Liver (tissue), 8 donors: ENCODE measurements at regions not wholly inside any gene's neighbourhood (a gene's known extent, or its start where the extent isn't known, plus 50 kb on each side); places are given as distances from the start of the nearest gene placed in this dataset.

Experiments
- DNase-seq: peaks from one replicate; pipeline ENCODE4 v3.0.0-alpha.2; 2017; ENCODE audit warnings: low spot score
- H3K27ac ChIP-seq, 2 donors: one replicate each; pipeline ENCODE4 v1.7.0; 2013; ENCODE audit warnings: inconsistent platforms in 2 of 2, low read length in 2 of 2, control low read depth in 1 of 2, low read depth in 1 of 2, mild to moderate bottlenecking in 1 of 2
- H3K27me3 ChIP-seq, 4 donors: one replicate each; pipeline versions ENCODE4 v1.6.1 to v1.7.0; 2013; ENCODE audit warnings: low read length in 3 of 4, inconsistent platforms in 1 of 4, mild to moderate bottlenecking in 1 of 4, moderate library complexity in 1 of 4; ENCODE audit not compliant: control insufficient read depth in 4 of 4, insufficient read depth in 4 of 4
- H3K36me3 ChIP-seq, 4 donors: one replicate each; pipeline versions ENCODE4 v1.6.1 to v1.7.0; 2013; ENCODE audit warnings: low read length in 3 of 4, mild to moderate bottlenecking in 3 of 4, low read depth in 1 of 4, moderate library complexity in 1 of 4; ENCODE audit not compliant: control insufficient read depth in 4 of 4, insufficient read depth in 3 of 4
- H3K4me1 ChIP-seq, 4 donors: one replicate each; pipeline versions ENCODE4 v1.6.1 to v1.7.0; 2013; ENCODE audit warnings: low read length in 3 of 4, mild to moderate bottlenecking in 3 of 4, moderate library complexity in 1 of 4; ENCODE audit not compliant: control insufficient read depth in 4 of 4, insufficient read depth in 4 of 4
- H3K4me3 ChIP-seq, 3 donors: one replicate each; pipeline versions ENCODE4 v1.6.1 to v1.7.0; 2013; ENCODE audit warnings: low read length in 3 of 3, control low read depth in 1 of 3, low read depth in 1 of 3, mild to moderate bottlenecking in 1 of 3
- H3K9ac ChIP-seq, 2 donors: one replicate each; pipeline ENCODE4 v1.7.0; 2013; ENCODE audit warnings: low read length in 2 of 2, mild to moderate bottlenecking in 2 of 2, moderate library complexity in 2 of 2, control low read depth in 1 of 2, low read depth in 1 of 2
- H3K9me3 ChIP-seq, 4 donors: one replicate each; pipeline versions ENCODE4 v1.6.1 to v1.7.0; 2013; ENCODE audit warnings: low read length in 3 of 4; ENCODE audit not compliant: control insufficient read depth in 4 of 4
- ATF3 ChIP-seq: IDR thresholded peaks from 2 replicates; pipeline ENCODE4 v1.6.1; 2016; ENCODE audit warnings: antibody characterized with exemption
- CTCF ChIP-seq: fragments of 150-350 bp; IDR thresholded peaks from 2 replicates; pipeline ENCODE4 v1.5.1; 2017; ENCODE audit warnings: improper control_type of control experiment, low read depth, low read length; ENCODE audit not compliant: missing input control
- EGR1 ChIP-seq, 2 donors: IDR thresholded peaks; 2 replicates each; pipeline ENCODE4 v1.6.1; 2016 to 2018; ENCODE audit warnings: antibody characterized with exemption in 2 of 2, low read depth in 2 of 2
- FOXA1 ChIP-seq: IDR thresholded peaks from 2 replicates; pipeline ENCODE4 v1.6.1; 2016; ENCODE audit warnings: antibody characterized with exemption
- FOXA2 ChIP-seq: IDR thresholded peaks from 2 replicates; pipeline ENCODE4 v1.6.1; 2016; ENCODE audit warnings: antibody characterized with exemption
- GABPA ChIP-seq, 2 donors: IDR thresholded peaks in 1 of 2; conservative IDR thresholded peaks in 1 of 2; 2 replicates each; pipeline ENCODE4 v1.6.1; 2016; ENCODE audit warnings: antibody characterized with exemption in 2 of 2, mild to moderate bottlenecking in 1 of 2, moderate library complexity in 1 of 2
- HNF4A ChIP-seq, 2 donors: conservative IDR thresholded peaks; 2 replicates each; pipeline ENCODE4 v1.6.1; 2016; ENCODE audit warnings: antibody characterized with exemption in 2 of 2, mild to moderate bottlenecking in 2 of 2
- JUND ChIP-seq, 2 donors: IDR thresholded peaks; 2 replicates each; pipeline ENCODE4 v1.6.1; 2016; ENCODE audit warnings: antibody characterized with exemption in 2 of 2
- RAD21 ChIP-seq, 2 donors: IDR thresholded peaks; 2 replicates each; pipeline ENCODE4 v1.6.1; 2016; ENCODE audit warnings: antibody characterized with exemption in 2 of 2, mild to moderate bottlenecking in 2 of 2
- REST ChIP-seq: IDR thresholded peaks from 2 replicates; pipeline ENCODE4 v1.6.1; 2016; ENCODE audit warnings: antibody characterized with exemption, mild to moderate bottlenecking
- RXRA ChIP-seq, 2 donors: IDR thresholded peaks; 2 replicates each; pipeline ENCODE4 v1.6.1; 2017 to 2018; ENCODE audit warnings: antibody characterized with exemption in 2 of 2, mild to moderate bottlenecking in 1 of 2
- SP1 ChIP-seq: IDR thresholded peaks from 2 replicates; pipeline ENCODE4 v1.6.1; 2018; ENCODE audit warnings: antibody characterized with exemption, mild to moderate bottlenecking
- TAF1 ChIP-seq: conservative IDR thresholded peaks from 2 replicates; pipeline ENCODE4 v1.6.1; 2016; ENCODE audit warnings: antibody characterized with exemption, mild to moderate bottlenecking
- YY1 ChIP-seq: IDR thresholded peaks from 2 replicates; pipeline ENCODE4 v1.6.1; 2016; ENCODE audit warnings: antibody characterized with exemption, mild to moderate bottlenecking
- ZBTB33 ChIP-seq: IDR thresholded peaks from 2 replicates; pipeline ENCODE4 v1.6.1; 2016; ENCODE audit warnings: antibody characterized with exemption
- WGBS: extraction: QIAGEN DNeasy Blood & Tissue Kit; methylation state at CpG from one replicate; pipeline ENCODE4 v1.1.7; 2013; 5-methylcytosine and 5-hydroxymethylcytosine counted together
- donor health status: healthy.
- donor health status: healthy.
- donor health status: healthy.
- donor health status: healthy.
- donor health status: healthy.

GRCh38 chr1:172793823-172794222 is 134.9 kb downstream of the FASLG start:
- no peak overlapping the region for H3K9ac ChIP-seq
- H3K27ac ChIP-seq: no peak overlapping the region
- 89% methylated on average over 3 of the region's 3 CpGs for WGBS
- H3K4me1 ChIP-seq: no peaks in the 10 kb centered on the region
- TF ChIP-seq TAF1: no peak
- TF ChIP-seq FOXA1: no peak
- TF ChIP-seq CTCF: no peak
- no peak for TF ChIP-seq RAD21 (IDR thresholded peaks at IDR 0.05)
- no peak for TF ChIP-seq JUND (IDR thresholded peaks at IDR 0.05)
- no peak for TF ChIP-seq EGR1 (IDR thresholded peaks at IDR 0.05; ENCODE audit: low read depth in 2 of 2)
- TF ChIP-seq HNF4A (conservative IDR thresholded peaks at IDR 0.05): no peak
- no peak for TF ChIP-seq ATF3
- no peak for TF ChIP-seq FOXA2
- no peak for TF ChIP-seq ZBTB33
- TF ChIP-seq REST: no peak
- no peaks in the 10 kb centered on the region for H3K9me3 ChIP-seq
- no peaks in the 10 kb centered on the region for H3K36me3 ChIP-seq
- H3K4me3 ChIP-seq: no peak overlapping the region
- no peak for DNase-seq
- H3K27me3 ChIP-seq: no peaks in the 10 kb centered on the region

GRCh38 chr1:172795741-172796140 is 136.8 kb downstream of the FASLG start:
- 86% methylated on average over 4 of the region's 4 CpGs for WGBS
- no peak for TF ChIP-seq EGR1 (IDR thresholded peaks at IDR 0.05; ENCODE audit: low read depth in 2 of 2)
- no peak for TF ChIP-seq ATF3
- TF ChIP-seq JUND (IDR thresholded peaks at IDR 0.05): no peak
- no peak for TF ChIP-seq YY1
- no peak for TF ChIP-seq SP1
- TF ChIP-seq REST: no peak
- no peak for TF ChIP-seq ZBTB33
- TF ChIP-seq HNF4A (conservative IDR thresholded peaks at IDR 0.05): no peak
- TF ChIP-seq RXRA (IDR thresholded peaks at IDR 0.05): no peak
- no peak for TF ChIP-seq FOXA2
- no peak for TF ChIP-seq RAD21 (IDR thresholded peaks at IDR 0.05)
- no peak for TF ChIP-seq GABPA (IDR thresholded peaks at IDR 0.05 in 1 of 2, conservative IDR thresholded peaks at IDR 0.05 in 1 of 2)

More at GRCh38 chr1:172795741-172796140, 136.8 kb downstream of the FASLG start:
- H3K4me3 ChIP-seq: no peak overlapping the region
- H3K9ac ChIP-seq: no peak overlapping the region
- H3K4me1 ChIP-seq: no peaks in the 10 kb centered on the region
- H3K9me3 ChIP-seq: no peaks in the 10 kb centered on the region
- H3K36me3 ChIP-seq: no peaks in the 10 kb centered on the region
- no peaks in the 10 kb centered on the region for H3K27me3 ChIP-seq
- DNase-seq: no peak
- no peak overlapping the region for H3K27ac ChIP-seq
